Mesenchymal stem cell (in vitro differentiated cells and primary cell): ENCODE measurements at regions not wholly inside any gene's neighbourhood (a gene's known extent, or its start where the extent isn't known, plus 50 kb on each side); places are given as distances from the start of the nearest gene placed in this dataset.

ENCODE experiments used
- DNase-seq: peaks from one replicate; pipeline ENCODE4 v3.0.0-alpha.2; 2013
- H2AFZ ChIP-seq: one replicate; pipeline ENCODE4 v1.6.1; 2013; ENCODE audit warnings: low read depth, mild to moderate bottlenecking, control low read depth, inconsistent platforms, low read length, moderate library complexity
- H2AK5ac ChIP-seq: 2 replicates; pipeline ENCODE4 v1.6.1; 2013; ENCODE audit warnings: low read length, moderate library complexity, mild to moderate bottlenecking, inconsistent platforms; ENCODE audit not compliant: severe bottlenecking
- H2BK120ac ChIP-seq: one replicate; pipeline ENCODE4 v1.6.1; 2013; ENCODE audit warnings: low read depth, mild to moderate bottlenecking, inconsistent platforms, low read length, moderate library complexity
- H2BK12ac ChIP-seq, 2 experiments: one replicate each; pipeline ENCODE4 v1.6.1; 2013; ENCODE audit warnings: inconsistent platforms in 2 of 2, low read length in 2 of 2, mild to moderate bottlenecking in 2 of 2, moderate library complexity in 2 of 2, control low read depth in 1 of 2
- H2BK15ac ChIP-seq: one replicate; pipeline ENCODE4 v1.6.1; 2013; ENCODE audit warnings: mild to moderate bottlenecking, low read depth, inconsistent platforms; ENCODE audit not compliant: poor library complexity, severe bottlenecking
- H2BK5ac ChIP-seq: 2 replicates; pipeline ENCODE4 v1.6.1; 2013; ENCODE audit warnings: low read depth, mild to moderate bottlenecking, low read length, control low read depth, inconsistent platforms; ENCODE audit not compliant: poor library complexity, severe bottlenecking
- H3K14ac ChIP-seq, 2 experiments: one replicate each; pipeline ENCODE4 v1.6.1; 2013; ENCODE audit warnings: inconsistent platforms in 2 of 2, low read length in 2 of 2, control low read depth in 1 of 2, mild to moderate bottlenecking in 1 of 2, moderate library complexity in 1 of 2
- H3K18ac ChIP-seq, 2 experiments: one replicate each; pipeline ENCODE4 v1.6.1; 2013; ENCODE audit warnings: inconsistent platforms in 2 of 2, low read length in 2 of 2, control low read depth in 1 of 2, low read depth in 1 of 2, mild to moderate bottlenecking in 1 of 2
- H3K23ac ChIP-seq, 2 experiments: one replicate each; pipeline ENCODE4 v1.6.1; 2013; ENCODE audit warnings: inconsistent platforms in 2 of 2, low read length in 2 of 2, mild to moderate bottlenecking in 2 of 2, moderate library complexity in 2 of 2, control low read depth in 1 of 2
- H3K27ac ChIP-seq: 2 replicates; pipeline ENCODE4 v1.5.1; 2013; ENCODE audit warnings: mild to moderate bottlenecking, moderate library complexity, low read length, control low read depth, inconsistent platforms; ENCODE audit not compliant: poor library complexity, severe bottlenecking
- H3K27me3 ChIP-seq, 2 experiments: 2 replicates each; pipeline versions ENCODE4 v1.6.1 to v1.7.0; 2013; ENCODE audit warnings: low read length in 2 of 2, mild to moderate bottlenecking in 2 of 2, moderate library complexity in 2 of 2, control low read depth in 1 of 2, inconsistent platforms in 1 of 2; ENCODE audit not compliant: control insufficient read depth in 1 of 2, insufficient read depth in 1 of 2
- H3K36me3 ChIP-seq, 2 experiments: 2 replicates each; pipeline versions ENCODE4 v1.6.1 to v1.7.0; 2013; ENCODE audit warnings: low read length in 2 of 2, control low read depth in 1 of 2, inconsistent platforms in 1 of 2, low read depth in 1 of 2, mild to moderate bottlenecking in 1 of 2; ENCODE audit not compliant: insufficient read depth in 2 of 2, control insufficient read depth in 1 of 2
- H3K4ac ChIP-seq, 2 experiments: one replicate each; pipeline ENCODE4 v1.6.1; 2013; ENCODE audit warnings: inconsistent platforms in 2 of 2, low read length in 2 of 2, mild to moderate bottlenecking in 2 of 2, moderate library complexity in 2 of 2, control low read depth in 1 of 2, low read depth in 1 of 2
- H3K4me1 ChIP-seq: 2 replicates; pipeline ENCODE4 v1.6.1; 2013; ENCODE audit warnings: low read depth, low read length, control low read depth; ENCODE audit not compliant: control insufficient read depth, insufficient read depth
- H3K4me2 ChIP-seq: 2 replicates; pipeline ENCODE4 v1.6.1; 2013; ENCODE audit warnings: low read length, mild to moderate bottlenecking, inconsistent platforms; ENCODE audit not compliant: poor library complexity, severe bottlenecking
- H3K4me3 ChIP-seq, 2 experiments: 2 replicates each; pipeline versions ENCODE4 v1.5.1 to v1.7.0; 2013; ENCODE audit warnings: low read length in 2 of 2, mild to moderate bottlenecking in 2 of 2, control low read depth in 1 of 2, low read depth in 1 of 2; ENCODE audit not compliant: insufficient read depth in 1 of 2
- H3K79me1 ChIP-seq: replicated peaks from 2 replicates; pipeline ENCODE4 v1.6.1; 2013; ENCODE audit warnings: mild to moderate bottlenecking, control low read depth, low read length, inconsistent platforms; ENCODE audit not compliant: poor library complexity, severe bottlenecking
- H3K9ac ChIP-seq: 2 replicates; pipeline ENCODE4 v1.7.0; 2013; ENCODE audit warnings: mild to moderate bottlenecking, low read length, moderate library complexity
- H3K9me3 ChIP-seq: 2 replicates; pipeline ENCODE4 v1.7.0; 2013; ENCODE audit warnings: mild to moderate bottlenecking, low read length; ENCODE audit not compliant: control insufficient read depth
- H4K8ac ChIP-seq: one replicate; pipeline ENCODE4 v1.6.1; 2013; ENCODE audit warnings: inconsistent platforms, mild to moderate bottlenecking, low read length, moderate library complexity
- H4K91ac ChIP-seq: one replicate; pipeline ENCODE4 v1.6.1; 2013; ENCODE audit warnings: mild to moderate bottlenecking, low read length, inconsistent platforms
- WGBS: methylation state at CpG from one replicate; pipeline ENCODE4 v1.1.7; 2013; ENCODE audit warnings: mixed read lengths; 5-methylcytosine and 5-hydroxymethylcytosine counted together

DNA sequence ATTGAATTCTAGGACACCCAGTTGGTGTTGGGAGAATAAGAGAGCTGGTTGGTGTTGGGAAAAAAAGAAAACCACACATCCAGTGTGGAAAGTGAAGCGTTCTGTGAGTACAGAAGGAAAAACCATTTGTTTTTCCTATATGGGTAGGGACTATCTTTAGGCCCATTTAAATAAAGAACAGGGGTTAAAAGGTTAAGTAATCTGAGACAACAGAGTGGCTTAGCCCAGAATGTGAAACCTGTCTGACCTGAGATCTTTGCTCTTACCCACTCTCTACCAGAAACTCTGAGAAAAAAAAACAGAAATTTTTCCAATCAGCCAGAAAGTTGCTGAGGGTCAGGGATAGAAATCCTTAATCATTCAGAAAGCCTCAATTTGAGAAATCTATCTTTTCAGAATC lies 59.8 kb upstream of the LRRC55 start:
- H2AFZ ChIP-seq = no peak overlapping the region
- WGBS = 71% methylated on average over 1 of the region's 1 CpG
- no peak overlapping the region for H2BK5ac ChIP-seq
- no peaks in the 10 kb centered on the region for H3K36me3 ChIP-seq
- no peaks in the 10 kb centered on the region for H3K9me3 ChIP-seq
- no peak overlapping the region for H4K91ac ChIP-seq
- no peak overlapping the region for H3K4ac ChIP-seq
- H3K18ac ChIP-seq = no peak overlapping the region
- H3K79me1 ChIP-seq = no peaks in the 10 kb centered on the region
- H3K4me3 ChIP-seq = no peak overlapping the region
- no peak overlapping the region for H4K8ac ChIP-seq
- H2BK120ac ChIP-seq = no peak overlapping the region
- H3K4me1 ChIP-seq = no peaks in the 10 kb centered on the region
- no peak overlapping the region for H2BK12ac ChIP-seq
- H3K9ac ChIP-seq = no peak overlapping the region
- DNase-seq = no peak
- no peak overlapping the region for H3K23ac ChIP-seq
- H3K27me3 ChIP-seq = peaks cover 12 to 39% of the 10 kb centered on the region in 2 experiments
- no peak overlapping the region for H3K14ac ChIP-seq
- H3K27ac ChIP-seq = no peak overlapping the region
- H2AK5ac ChIP-seq = no peak overlapping the region
- no peak overlapping the region for H3K4me2 ChIP-seq
- H2BK15ac ChIP-seq = no peak overlapping the region

DNA sequence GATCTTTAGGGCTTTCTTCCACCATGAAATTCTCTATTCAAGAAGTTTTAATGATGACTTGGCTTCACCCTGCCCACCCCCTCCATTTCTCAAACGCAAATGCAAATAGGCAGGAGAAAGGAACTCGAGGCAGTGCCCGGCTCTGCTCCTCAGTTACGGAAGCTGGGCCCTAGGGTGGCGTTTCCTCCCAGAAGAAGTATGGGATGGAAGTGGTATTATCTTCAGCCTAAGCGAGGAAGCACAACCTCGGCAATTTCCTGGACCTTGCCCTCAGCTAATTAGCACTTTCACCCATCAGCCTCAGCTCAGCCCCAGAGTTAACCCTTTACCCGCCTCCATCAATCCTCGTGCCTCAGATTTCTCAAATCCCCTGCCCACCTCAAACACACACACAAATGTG lies 58.2 kb upstream of the LRRC55 start:
- Histone ChIP-seq H4K8ac (no peak overlapping the region), H3K4me1 (no peaks in the 10 kb centered on the region), H3K4me2 (no peak overlapping the region)

DNA sequence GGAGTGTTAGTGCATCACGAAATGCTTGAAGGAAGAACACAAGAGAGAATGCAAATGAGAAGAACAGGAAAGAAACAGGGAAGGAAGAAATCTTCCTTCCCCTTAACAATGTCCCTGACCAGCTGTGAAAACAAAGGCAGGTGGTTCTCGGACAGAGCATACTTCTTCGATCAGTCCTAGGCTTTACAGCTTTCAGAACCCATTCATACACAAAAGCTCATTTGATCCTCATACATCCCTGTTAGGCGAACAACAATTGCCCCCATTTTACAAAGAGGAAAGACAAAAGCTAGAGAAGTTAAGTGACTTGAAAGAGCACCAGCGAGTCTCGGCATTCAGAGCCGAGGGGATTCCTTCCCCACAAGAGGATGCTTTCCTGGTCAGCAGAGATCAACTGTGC lies 57.2 kb upstream of the LRRC55 start:
- Histone ChIP-seq H3K23ac (no peak overlapping the region), H4K8ac (no peak overlapping the region), H3K18ac (no peak overlapping the region), H3K14ac (no peak overlapping the region), H3K4ac (no peak overlapping the region), H3K27me3 (peaks cover 12 to 49% of the 10 kb centered on the region in 2 experiments), H2BK5ac (no peak overlapping the region), H2AK5ac (no peak overlapping the region), H3K36me3 (no peaks in the 10 kb centered on the region), H3K4me3 (no peak overlapping the region), H3K9me3 (no peaks in the 10 kb centered on the region), H2AFZ (no peak overlapping the region), H3K9ac (no peak overlapping the region), H3K4me2 (no peak overlapping the region), H2BK12ac (no peak overlapping the region), H3K27ac (no peak overlapping the region), H3K79me1 (no peaks in the 10 kb centered on the region), H2BK15ac (no peak overlapping the region), H4K91ac (no peak overlapping the region), H2BK120ac (no peak overlapping the region), H3K4me1 (no peaks in the 10 kb centered on the region)
- 89% methylated on average over 7 of the region's 7 CpGs for WGBS
- DNase-seq = no peak

More for the DNA sequence above, 58.2 kb upstream of the LRRC55 start:
- Histone ChIP-seq H2AFZ (no peak overlapping the region), H2BK120ac (no peak overlapping the region), H3K4me3 (no peak overlapping the region), H3K79me1 (no peaks in the 10 kb centered on the region), H2BK12ac (no peak overlapping the region), H3K36me3 (no peaks in the 10 kb centered on the region), H3K4ac (no peak overlapping the region), H3K9ac (no peak overlapping the region), H3K14ac (no peak overlapping the region), H2BK5ac (no peak overlapping the region), H3K23ac (no peak overlapping the region), H2AK5ac (no peak overlapping the region), H2BK15ac (no peak overlapping the region), H3K18ac (no peak overlapping the region), H3K27me3 (peaks cover 12 to 49% of the 10 kb centered on the region in 2 experiments), H4K91ac (no peak overlapping the region), H3K27ac (no peak overlapping the region), H3K9me3 (no peaks in the 10 kb centered on the region)
- 73% methylated on average over 9 of the region's 9 CpGs for WGBS
- DNase-seq = no peak

DNA sequence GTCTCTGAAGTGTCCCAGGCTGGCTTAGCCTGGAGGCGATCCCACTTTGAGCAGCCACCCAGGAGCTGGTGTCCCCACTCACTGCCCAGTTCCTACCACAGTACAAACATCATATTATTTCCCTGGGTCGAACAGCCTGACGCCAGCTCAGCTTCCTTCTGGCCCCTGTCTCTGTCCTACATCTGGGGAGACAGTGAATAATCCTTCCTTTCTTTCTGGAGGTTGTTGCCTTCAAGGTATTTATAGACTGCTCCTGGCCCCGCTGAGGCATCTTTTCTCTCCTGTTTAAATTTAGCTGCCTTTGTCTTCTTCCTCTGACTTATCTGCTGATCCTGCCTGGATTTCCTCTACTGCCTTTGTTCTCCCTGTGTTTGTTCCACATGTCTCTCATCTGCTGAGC lies 56.8 kb upstream of the LRRC55 start:
- WGBS = 75% methylated on average over 3 of the region's 4 CpGs

More for the DNA sequence above, 56.8 kb upstream of the LRRC55 start:
- no peak overlapping the region for H4K8ac ChIP-seq
- no peaks in the 10 kb centered on the region for H3K36me3 ChIP-seq
- no peaks in the 10 kb centered on the region for H3K79me1 ChIP-seq
- no peak overlapping the region for H2BK15ac ChIP-seq
- no peak overlapping the region for H2BK5ac ChIP-seq
- DNase-seq = no peak
- H2BK120ac ChIP-seq = no peak overlapping the region
- no peak overlapping the region for H3K23ac ChIP-seq
- H3K18ac ChIP-seq = no peak overlapping the region
- no peak overlapping the region for H3K4ac ChIP-seq
- no peaks in the 10 kb centered on the region for H3K9me3 ChIP-seq
- H3K27ac ChIP-seq = no peak overlapping the region
- no peak overlapping the region for H2AK5ac ChIP-seq
- no peaks in the 10 kb centered on the region for H3K4me1 ChIP-seq
- H3K14ac ChIP-seq = no peak overlapping the region
- H4K91ac ChIP-seq = no peak overlapping the region
- no peak overlapping the region for H3K4me3 ChIP-seq
- peaks cover 14 to 53% of the 10 kb centered on the region in 2 experiments for H3K27me3 ChIP-seq
- H2AFZ ChIP-seq = no peak overlapping the region
- H3K9ac ChIP-seq = no peak overlapping the region
- H2BK12ac ChIP-seq = no peak overlapping the region
- no peak overlapping the region for H3K4me2 ChIP-seq
